ENCODE measurements at regions not wholly inside any gene's neighbourhood (a gene's known extent, or its start where the extent isn't known, plus 50 kb on each side); places are given as distances from the start of the nearest gene placed in this dataset.

GRCh38 chr5:69000216-69000919, 93.4 kb upstream of the SLC30A5 start:
- no peak for TF ChIP-seq CTCF (IDR thresholded peaks at IDR 0.05; ENCODE audit: borderline replicate concordance, extremely low read depth, low read length, poor library complexity, severe bottlenecking)
- no peak for TF ChIP-seq EZH2 (IDR thresholded peaks at IDR 0.05; ENCODE audit: borderline replicate concordance, low read depth, low read length, severe bottlenecking)

All from DND-41 (cell line).